Left renal pelvis (tissue), 4 donors: ENCODE measurements at regions not wholly inside any gene's neighbourhood (a gene's known extent, or its start where the extent isn't known, plus 50 kb on each side); places are given as distances from the start of the nearest gene placed in this dataset.

Experiments used
- DNase-seq, 4 donors: peaks; one replicate each; pipeline ENCODE4 v3.0.0-alpha.2; 2013; ENCODE audit warnings: low read depth in 4 of 4, low spot score in 3 of 4

- no peak for DNase-seq
Measured at GRCh38 chr4:4606321-4606720, 64.5 kb upstream of the STX18 start.

GRCh38 chr4:4605849-4606248 lies 64.0 kb upstream of the STX18 start:
- no peak for DNase-seq

GRCh38 chr4:4603592-4603991 lies 61.7 kb upstream of the STX18 start:
- DNase-seq: no peak

- DNase-seq: no peak
Measured at GRCh38 chr4:4603067-4603466, 61.2 kb upstream of the STX18 start.

GRCh38 chr4:4602468-4602867 lies 60.6 kb upstream of the STX18 start:
- DNase-seq: no peak

GRCh38 chr4:4601803-4602369 lies 60.0 kb upstream of the STX18 start:
- no peak for DNase-seq

- no peak for DNase-seq
Measured at GRCh38 chr4:4599481-4600275, 57.8 kb upstream of the STX18 start.

- DNase-seq: no peak
Measured at GRCh38 chr4:4598851-4599411, 57.1 kb upstream of the STX18 start.

- no peak for DNase-seq
Measured at GRCh38 chr4:4596720-4597119, 54.9 kb upstream of the STX18 start.

- DNase-seq: no peak
Measured at GRCh38 chr4:4595252-4595651, 53.4 kb upstream of the STX18 start.

GRCh38 chr4:4594285-4594920 lies 52.6 kb upstream of the STX18 start:
- no peak for DNase-seq

GRCh38 chr4:4593596-4594284 lies 51.9 kb upstream of the STX18 start:
- DNase-seq: no peak

GRCh38 chr4:4592414-4592813 lies 50.6 kb upstream of the STX18 start:
- DNase-seq: no peak
